Skin epidermis (tissue), 12 donors: ENCODE measurements at regions not wholly inside any gene's neighbourhood (a gene's known extent, or its start where the extent isn't known, plus 50 kb on each side); places are given as distances from the start of the nearest gene placed in this dataset.
A peak's percentile ranks its signal among the peaks of the same experiment; 100 is the strongest.
"Not testable (repeated sequence)": the region's sequence is repeated elsewhere in the genome, so short reads cannot be mapped to it uniquely, and the experiment has no call there.

Experiments used
- H3K27ac ChIP-seq, 21 experiments: fragments of 200-600 bp; sonication (generic) in 11 of 21; one replicate each; pipeline ENCODE4 v1.5.0; 2020; ENCODE audit warnings: mild to moderate bottlenecking in 3 of 21, inconsistent platforms in 2 of 21, moderate library complexity in 2 of 21
- H3K4me3 ChIP-seq, 7 experiments: fragments of 200-600 bp; sonication (generic) in 2 of 7; one replicate each; pipeline ENCODE4 v1.5.0; 2020; ENCODE audit warnings: inconsistent platforms in 2 of 7, mild to moderate bottlenecking in 2 of 7, moderate library complexity in 1 of 7

DNA sequence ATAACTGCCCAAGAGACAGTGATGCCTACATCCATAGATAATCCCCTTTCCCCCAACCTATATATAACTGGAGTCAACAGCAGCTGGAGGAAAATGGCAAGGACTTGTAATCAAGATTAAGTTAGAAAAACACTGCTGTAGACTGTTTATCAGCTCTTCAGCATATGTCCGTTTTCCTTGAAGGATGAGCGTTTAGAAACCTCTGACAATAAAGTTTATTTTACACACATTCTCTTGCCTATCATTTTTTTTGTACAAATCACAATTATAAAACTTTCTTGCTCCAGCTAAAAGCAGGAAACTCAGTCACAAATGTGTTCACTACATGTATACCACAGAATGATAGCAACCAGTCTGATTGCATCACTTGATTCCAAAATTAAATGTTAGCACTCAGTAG, 50.8 kb downstream of the PPIAL4G start:
- peak overlapping the region in 1 of 21 experiments; percentile 55 for H3K27ac ChIP-seq

DNA sequence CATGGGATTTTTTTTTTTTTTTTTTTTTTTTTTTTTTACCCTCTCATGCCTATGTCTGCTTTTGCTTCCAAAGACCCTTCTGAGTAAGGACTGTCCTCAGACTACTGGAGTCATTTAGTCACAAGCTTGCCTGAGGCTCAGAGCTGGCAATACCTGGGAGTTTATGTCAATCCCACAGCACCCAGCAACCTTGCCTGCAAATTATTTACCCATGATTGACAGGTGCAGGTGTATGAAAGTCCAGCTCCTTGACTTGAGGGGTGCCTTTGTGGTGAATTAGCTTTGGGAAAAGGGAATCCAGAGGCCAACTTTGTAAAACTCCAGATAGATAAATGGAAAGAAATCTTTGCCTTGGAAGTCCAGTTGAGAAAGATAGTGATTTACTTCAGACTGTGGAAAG, 53.2 kb downstream of the PPIAL4G start:
- H3K27ac ChIP-seq, H3K4me3 ChIP-seq: not testable (repeated sequence)

More for the DNA sequence above, 50.8 kb downstream of the PPIAL4G start:
- H3K4me3 ChIP-seq = not testable (repeated sequence)

DNA sequence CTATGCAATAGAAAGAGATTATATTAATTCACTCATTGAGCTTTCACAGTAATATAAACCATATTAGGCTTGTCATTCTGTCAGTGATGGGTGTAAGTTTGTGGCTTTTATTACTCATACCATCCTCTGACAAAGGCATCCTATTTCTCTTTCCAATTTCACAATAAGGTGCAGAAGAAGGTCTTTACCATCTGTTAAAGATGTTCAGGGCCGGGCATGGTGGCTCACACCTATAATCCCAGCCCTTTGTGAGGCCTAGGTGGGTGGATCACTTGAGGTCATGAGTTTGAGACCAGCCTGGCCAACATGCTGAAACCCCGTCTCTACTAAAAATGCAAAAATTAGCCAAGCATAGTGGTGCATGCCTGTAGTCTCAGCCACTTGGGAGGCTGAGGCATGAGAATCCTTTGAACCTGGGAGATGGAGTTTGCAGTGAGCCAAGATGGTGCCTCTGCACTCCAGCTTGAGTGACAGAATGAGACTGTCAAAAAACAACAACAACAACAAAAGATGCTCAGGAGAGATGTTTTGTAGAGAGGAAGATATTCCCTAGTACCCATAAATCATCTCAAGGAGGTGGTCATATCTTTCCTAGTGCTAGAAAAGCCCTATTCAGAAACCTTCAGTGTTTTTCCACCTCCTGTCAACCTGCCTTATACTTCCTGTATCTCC, 56.0 kb downstream of the PPIAL4G start:
- H3K27ac ChIP-seq = peak overlapping the region in 1 of 21 experiments; percentile 3
- H3K4me3 ChIP-seq = not testable (repeated sequence)

DNA sequence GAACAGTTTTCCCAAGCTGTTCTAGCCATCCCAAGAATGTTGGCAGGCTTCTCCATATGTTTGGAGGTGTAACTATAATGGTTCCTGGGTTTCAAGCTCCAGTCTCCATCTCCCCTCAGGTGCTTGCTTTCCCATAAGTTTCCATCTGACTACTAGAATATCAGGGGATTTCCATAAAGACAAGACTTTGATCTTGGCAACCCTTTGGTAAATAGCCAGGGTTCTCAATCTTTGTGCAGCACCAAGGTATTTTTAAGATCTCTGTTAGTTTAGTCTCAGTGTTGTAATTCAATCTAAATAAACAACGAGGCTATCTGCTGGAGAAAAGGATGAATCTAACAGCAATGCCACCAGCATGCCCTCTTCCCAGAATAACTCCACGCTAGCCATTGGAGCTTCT, 56.7 kb downstream of the PPIAL4G start:
- H3K4me3 ChIP-seq = not testable (repeated sequence)
- H3K27ac ChIP-seq = peak overlapping the region in 1 of 21 experiments; percentile 3

DNA sequence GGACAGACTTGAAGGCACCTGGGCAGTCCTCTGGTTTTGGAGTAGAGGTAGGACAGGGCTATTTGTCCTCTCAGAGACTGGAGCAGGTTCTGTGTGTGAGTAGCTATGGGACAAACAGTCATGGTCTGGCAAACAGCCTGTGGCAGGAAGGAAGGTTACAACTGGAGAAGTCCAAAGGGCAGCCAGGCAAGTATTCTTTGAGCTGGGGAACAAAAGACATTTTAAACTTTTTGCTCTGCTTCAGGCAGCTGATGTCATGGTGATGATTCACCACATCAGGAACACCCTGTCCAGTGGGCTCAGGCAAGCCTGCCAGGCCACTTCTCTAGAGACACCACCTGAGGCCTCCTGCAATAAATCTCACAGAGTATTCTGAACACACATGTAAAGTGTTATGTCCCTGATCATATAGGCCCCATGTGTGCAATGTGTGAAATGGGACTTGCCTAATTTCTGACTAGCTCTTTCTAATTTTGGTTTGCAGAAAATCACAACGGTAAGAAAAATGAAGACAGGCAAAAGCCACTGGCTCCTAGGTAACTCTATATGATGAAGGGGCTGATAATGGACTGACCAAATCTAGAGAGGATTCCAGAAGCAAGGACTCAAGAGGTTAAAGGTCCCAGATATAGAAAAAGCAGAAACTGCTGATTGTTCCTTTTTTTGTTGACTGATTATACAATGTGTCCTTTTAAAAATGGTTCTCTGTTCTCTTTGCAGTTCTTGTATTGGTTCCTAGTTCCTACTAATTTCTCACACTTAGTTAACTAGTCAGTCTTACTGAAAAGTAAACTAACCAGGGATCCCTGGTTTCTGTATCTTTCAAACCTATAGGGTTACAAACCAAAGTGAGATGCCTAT, 58.7 kb downstream of the PPIAL4G start:
- H3K4me3 ChIP-seq = not testable (repeated sequence)
- H3K27ac ChIP-seq = peak overlapping the region in 4 of 21 experiments; percentile 21 to 41 (median 38)

DNA sequence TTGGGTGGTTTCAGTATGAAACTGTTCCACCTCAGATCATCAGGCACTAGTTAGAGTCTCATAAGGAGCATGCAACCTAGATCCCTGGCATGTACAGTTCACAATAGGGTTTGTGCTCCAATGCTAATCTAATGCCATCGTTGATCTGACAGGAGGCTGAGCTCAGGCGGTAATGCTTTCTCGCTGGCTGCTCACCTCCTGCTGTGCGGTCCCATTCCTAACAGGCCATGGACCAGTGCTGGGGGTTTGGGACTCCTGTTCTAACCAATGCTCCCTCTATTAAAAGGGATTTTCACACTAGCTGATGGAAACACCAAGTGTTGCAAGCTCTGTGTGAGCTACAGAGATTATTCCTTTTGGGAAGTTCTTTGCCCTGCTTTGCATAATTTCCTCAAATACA, 60.2 kb downstream of the PPIAL4G start:
- not testable (repeated sequence) for H3K27ac ChIP-seq

DNA sequence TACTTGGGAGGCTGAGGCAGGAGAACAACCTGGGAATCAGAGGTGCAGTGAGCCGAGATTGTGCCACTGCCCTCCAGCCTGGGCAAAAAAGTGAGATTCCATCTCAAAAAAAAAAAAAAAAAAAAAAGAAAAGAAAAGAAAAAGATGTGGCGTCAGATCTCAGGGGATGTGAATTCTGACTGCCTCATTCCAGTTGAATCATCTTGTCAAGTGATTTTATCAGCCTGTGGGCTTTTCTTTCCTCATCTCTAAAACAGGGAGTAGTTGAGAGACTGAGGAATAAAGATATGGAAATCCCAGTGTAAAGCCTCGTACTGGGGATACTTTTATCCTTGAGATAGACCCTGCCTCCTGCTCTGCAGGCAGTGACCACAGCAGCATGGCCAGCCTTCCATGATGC, 65.9 kb downstream of the PPIAL4G start:
- H3K4me3 ChIP-seq = not testable (repeated sequence)

More for the DNA sequence above, 60.2 kb downstream of the PPIAL4G start:
- not testable (repeated sequence) for H3K4me3 ChIP-seq

DNA sequence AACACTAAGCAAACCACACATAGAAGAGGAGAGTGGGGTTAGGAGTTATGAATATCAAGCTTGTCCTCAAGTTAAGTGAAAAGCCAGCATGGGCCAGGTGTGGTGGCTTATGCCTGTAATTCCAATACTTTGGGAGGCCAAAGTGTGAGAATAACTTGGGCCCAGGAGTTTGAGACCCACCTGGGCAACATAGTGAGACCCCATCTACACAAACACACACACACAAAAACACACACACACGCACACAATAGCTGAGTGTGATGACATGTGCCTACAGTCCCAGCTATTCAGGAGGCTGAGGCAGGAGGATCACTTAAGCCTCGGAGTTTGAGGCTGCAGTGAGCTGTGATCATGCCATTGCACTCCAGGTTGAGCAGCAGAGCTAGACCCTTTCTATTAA, 69.7 kb downstream of the PPIAL4G start:
- H3K27ac ChIP-seq, H3K4me3 ChIP-seq: not testable (repeated sequence)

More for the DNA sequence above, 65.9 kb downstream of the PPIAL4G start:
- not testable (repeated sequence) for H3K27ac ChIP-seq

DNA sequence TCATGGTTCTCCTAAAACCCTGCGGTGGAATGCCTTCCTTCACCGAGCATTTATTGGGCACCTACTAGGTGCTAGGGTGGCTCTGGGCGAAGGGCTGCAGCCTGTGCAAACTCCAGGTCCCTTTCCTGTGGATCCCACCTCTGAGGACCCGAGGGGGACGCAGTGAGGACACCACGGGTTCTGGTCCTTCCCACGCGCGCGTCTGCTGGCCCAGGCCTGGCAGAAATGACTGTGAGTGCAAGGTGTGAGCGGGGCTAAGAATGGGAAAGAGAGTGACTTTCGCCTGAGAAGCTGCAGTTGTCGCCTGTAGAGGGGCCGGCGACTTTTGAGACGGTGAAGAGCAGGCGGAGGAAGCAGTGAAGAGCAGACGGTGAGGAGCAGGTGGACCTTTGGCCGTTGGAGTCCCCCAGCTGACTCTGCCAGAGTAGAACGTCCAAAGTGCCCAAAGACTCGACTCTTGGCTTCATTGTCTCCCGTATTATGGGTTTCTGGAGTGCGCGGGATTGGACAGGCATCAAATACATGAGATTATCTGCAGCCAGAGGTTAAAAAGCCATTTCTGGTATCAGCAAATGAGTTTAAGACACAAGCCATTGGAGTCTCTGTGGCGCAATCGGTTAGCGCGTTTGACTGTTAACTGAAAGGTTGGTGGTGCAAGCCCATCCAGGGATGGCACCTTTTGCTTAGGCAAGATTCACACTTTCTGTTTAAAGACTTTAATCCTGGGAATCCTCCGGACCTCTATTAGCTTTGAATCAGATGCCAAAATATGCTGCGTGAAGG, 78.1 kb downstream of the PPIAL4G start:
- not testable (repeated sequence) for H3K27ac ChIP-seq, H3K4me3 ChIP-seq

DNA sequence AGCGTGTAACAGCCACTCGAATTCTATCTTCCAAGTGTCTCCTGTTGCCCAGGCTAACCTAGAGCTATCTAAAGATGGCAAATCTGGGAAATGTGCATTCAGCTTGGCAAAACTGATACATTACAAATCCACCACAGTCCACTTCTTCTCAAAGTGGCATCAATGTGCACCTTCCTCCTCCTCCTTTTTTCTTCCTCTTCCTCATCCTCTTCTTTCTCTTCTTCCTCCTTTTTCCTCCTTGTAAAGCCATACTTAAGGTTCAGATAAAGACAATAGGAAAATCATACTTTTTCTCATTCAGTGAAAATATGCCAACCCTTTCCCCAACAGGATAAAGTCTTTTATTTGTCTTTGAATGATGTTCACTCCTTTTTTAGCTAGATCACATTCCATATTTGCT, 79.2 kb downstream of the PPIAL4G start:
- not testable (repeated sequence) for H3K4me3 ChIP-seq, H3K27ac ChIP-seq

DNA sequence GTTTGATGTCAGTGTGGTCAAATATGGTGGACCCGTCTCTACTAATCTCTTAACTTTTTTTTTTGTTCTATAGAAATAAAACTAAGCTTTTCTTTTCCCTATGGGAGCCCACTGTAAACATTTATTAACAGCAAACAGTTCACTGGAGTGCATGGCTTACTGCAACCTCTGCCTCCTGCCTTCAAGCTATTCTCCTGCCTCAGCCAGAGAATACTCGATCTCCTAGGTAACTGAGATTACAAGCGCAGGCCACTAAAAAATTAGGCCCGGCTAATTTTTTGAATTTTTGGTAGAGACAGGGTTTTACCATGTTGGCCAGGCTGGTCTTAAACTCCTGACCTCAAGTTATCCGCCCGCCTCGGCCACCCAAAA, 80.0 kb downstream of the PPIAL4G start:
- peak overlapping the region in 6 of 21 experiments; percentile 61 to 85 (median 76) for H3K27ac ChIP-seq
- peak overlapping the region in 4 of 7 experiments; percentile 35 to 52 (median 38) for H3K4me3 ChIP-seq

DNA sequence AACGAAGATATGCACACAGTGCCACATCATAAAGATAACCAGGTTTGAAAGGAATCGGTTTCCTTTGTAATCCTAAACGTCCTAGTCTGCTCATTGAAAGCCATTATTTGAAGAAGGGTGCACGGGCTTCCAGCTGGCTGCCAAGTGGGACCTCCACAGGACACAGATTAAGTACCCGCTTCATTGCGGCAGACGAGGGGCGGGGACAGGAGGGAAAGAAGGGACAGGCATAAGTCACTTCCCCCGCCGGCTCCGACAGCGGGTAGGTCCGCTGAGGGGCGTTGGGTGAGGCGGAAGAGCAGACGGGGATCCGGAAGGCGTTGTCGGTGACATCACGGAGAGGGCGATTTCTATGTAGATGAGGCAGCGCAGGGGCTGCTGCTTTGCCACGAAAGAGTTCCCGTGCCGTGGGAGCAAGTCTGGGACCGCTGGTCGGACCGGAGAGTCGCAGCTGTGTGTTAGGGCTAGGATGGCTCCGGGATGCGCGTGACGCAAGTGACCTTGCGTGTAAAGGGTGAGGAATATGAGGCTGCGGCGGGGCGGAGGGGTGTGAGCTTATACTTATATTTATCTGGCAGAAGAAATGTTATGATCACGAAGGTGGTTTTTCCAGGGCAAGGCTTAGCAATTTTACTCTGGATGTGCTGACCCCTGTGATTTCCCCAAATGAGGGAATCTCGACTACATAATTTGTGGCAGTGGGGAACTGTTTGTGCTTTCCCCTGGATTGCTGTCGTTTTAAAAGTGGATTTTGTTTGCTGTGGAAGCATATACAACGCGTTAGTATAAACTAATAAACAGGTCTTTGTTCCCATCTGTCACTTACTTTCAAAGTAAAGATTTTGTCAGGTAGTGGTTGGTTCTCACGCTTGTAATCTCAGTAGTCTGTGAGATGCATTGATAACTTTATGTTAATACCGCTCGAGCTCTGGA, 80.7 kb downstream of the PPIAL4G start:
- peak overlapping the region; percentile 16 to 90 (median 72) for H3K27ac ChIP-seq
- H3K4me3 ChIP-seq = peak overlapping the region; percentile 35 to 52 (median 42)

DNA sequence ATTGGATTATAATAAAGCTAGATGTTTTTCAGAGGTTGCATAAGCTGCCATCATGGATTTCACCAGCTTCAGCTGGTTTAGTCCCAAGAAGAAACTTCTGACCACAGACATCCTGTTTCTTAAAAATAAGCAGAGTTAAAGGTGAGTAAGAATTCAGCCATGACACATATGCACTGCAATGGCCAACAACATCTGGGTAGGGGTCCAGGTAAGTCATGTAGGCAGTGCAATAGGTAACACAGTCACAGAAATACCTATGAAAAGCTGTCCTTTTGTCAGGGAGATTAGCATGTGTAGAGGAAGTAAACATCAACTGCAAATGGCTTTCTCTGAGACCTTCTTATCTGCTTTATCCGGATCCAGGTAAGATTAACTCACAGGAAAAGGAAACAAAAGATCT, 85.6 kb downstream of the PPIAL4G start:
- not testable (repeated sequence) for H3K4me3 ChIP-seq
- H3K27ac ChIP-seq = peak overlapping the region in 3 of 21 experiments; percentile 47 to 50 (median 50)

DNA sequence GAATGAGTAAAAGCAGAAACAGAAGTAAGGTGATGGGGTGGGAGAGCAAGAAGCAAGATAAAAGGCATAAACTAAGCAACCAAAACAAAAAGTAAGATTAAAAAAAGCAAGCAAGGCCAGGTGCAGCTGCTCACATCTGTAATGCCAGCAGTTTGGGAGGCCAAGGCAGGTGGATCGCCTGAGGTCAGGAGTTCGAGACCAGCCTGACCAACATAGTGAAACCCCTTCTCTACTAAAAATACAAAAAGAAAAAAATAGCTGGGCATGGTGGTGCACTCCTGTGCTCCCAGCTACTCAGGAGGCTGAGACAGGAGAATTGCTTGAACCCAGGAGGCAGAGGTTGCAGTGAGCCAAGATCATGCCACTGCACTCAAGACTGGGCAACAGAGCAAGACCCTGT, 90.6 kb downstream of the PPIAL4G start:
- H3K27ac ChIP-seq, H3K4me3 ChIP-seq: not testable (repeated sequence)

DNA sequence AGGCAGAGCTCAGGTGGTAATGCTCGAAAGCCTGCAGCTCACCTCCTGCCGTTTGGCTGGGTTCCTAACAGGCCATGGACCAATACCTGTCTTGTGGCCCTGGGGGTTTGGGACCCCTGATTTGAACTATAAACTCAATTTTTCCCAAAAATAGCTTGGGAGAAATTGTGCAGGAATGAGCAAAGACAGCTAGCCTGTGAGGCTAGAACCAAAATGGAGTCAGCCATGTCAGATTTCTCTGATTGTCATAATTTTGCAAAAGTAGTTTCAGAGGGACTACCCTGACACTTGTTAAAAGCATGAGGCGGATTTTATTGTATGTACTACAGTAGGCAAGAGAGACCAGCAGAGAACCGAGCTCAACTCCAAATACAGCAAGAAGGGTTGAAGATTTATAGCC, 91.8 kb downstream of the PPIAL4G start:
- H3K27ac ChIP-seq, H3K4me3 ChIP-seq: not testable (repeated sequence)

DNA sequence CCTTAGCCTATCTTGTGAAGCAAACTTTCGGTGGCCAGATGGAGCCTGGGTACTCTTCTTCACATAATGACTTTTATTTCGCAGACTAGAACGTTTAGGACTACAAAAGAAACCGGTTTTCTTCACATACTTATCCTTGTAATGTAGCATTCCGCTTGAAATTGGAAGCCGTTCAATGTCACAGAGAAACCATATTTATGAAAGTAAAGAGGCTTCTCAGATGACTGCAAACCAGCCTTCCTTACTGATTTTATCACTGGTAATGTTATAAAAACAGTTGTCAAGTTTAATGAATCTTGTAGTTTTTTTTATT, 94.1 kb downstream of the PPIAL4G start:
- H3K4me3 ChIP-seq = peak overlapping the region; percentile 31 to 53 (median 41)
- H3K27ac ChIP-seq = peak overlapping the region in 19 of 21 experiments; percentile 83 to 97 (median 92)

DNA sequence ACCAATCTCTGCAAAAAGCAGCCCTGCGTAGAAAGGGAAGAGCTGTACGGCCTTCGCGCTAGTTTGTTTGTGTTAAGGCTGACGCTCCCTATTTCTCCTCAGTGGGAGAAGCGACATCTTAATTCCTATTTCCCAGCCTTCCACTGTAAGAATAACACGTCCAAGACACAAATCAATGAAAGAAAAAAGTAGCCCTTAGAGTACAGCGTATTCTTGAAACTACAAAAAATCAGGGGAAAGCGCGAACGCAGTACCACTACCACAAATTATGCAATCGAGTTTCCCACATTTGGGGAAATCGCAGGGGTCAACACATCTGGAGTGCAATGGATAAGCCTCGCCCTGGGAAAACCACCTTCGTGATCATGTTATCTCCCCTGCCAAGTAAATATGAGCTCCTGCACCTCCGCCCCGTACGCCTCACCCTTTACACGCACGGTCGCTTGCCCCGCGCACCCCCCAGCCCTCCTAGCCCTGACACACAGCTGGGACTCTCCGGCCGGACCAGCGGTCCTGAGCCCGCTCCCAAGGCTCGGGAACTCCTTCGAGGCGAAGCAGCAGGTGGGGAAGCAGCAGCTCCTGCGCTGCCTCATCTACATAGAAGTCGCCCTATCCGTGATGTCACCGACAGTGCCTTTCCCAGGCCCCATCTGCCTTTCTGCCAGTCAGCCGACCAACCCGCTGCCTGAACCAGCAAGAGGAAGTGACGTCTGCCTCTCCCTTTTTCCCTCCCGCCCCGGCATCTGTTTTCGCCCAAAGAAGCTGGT, 94.7 kb downstream of the PPIAL4G start:
- H3K27ac ChIP-seq = peak overlapping the region; percentile 60 to 97 (median 91)
- H3K4me3 ChIP-seq = peak overlapping the region; percentile 31 to 53 (median 41)

DNA sequence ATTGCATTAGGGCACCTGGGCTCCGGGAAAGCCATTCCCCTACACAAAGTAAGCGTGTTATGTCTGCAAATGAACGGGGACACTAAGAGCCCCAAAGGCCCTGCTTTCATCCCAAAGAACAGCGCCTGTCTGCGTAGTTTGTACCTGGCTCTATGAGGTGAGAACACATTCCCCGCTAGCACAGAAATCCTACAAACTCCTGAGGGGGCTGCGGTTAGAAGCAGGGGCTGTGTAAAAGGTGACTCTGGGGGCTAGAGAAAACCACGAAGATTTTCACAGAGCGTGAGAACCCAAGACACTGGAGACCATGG, 95.2 kb downstream of the PPIAL4G start:
- Histone ChIP-seq H3K27ac (peak overlapping the region in 18 of 21 experiments; percentile 83 to 97 (median 92)), H3K4me3 (peak overlapping the region in 2 of 7 experiments; percentile 31 to 47)
